ENCODE measurements at regions not wholly inside any gene's neighbourhood (a gene's known extent, or its start where the extent isn't known, plus 50 kb on each side); places are given as distances from the start of the nearest gene placed in this dataset.

DNA sequence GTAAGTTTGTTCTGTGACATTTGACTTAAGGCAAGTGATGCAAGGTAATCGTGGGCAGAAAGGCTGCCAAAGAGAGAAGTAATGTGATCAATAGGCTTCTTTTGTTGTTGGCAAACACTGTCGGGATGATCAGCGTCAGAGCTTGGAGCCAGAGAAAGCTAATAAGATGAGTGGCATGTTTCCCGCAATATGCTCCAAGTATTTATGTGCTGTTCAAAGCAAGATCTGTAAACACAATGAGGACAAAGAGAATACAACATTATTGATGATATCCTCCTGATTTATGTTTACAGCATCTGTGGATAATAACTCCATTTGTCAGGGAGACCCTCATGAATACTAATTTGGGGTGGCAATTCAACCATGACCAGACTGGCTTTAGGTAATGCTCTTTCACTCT is 603.3 kb downstream of the TDRD15 start:
- DNase-seq (ENCODE audit: low spot score) (no peak), ATAC-seq (ENCODE audit: low FRiP score) (no peak)
- TF ChIP-seq, protein P1, sequence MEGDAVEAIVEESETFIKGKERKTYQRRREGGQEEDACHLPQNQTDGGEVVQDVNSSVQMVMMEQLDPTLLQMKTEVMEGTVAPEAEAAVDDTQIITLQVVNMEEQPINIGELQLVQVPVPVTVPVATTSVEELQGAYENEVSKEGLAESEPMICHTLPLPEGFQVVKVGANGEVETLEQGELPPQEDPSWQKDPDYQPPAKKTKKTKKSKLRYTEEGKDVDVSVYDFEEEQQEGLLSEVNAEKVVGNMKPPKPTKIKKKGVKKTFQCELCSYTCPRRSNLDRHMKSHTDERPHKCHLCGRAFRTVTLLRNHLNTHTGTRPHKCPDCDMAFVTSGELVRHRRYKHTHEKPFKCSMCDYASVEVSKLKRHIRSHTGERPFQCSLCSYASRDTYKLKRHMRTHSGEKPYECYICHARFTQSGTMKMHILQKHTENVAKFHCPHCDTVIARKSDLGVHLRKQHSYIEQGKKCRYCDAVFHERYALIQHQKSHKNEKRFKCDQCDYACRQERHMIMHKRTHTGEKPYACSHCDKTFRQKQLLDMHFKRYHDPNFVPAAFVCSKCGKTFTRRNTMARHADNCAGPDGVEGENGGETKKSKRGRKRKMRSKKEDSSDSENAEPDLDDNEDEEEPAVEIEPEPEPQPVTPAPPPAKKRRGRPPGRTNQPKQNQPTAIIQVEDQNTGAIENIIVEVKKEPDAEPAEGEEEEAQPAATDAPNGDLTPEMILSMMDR (IDR thresholded peaks at IDR 0.05) = no peak

- DNase-seq (ENCODE audit: low spot score) (no peak), ATAC-seq (ENCODE audit: low FRiP score) (no peak)
- TF ChIP-seq, protein P1 (IDR thresholded peaks at IDR 0.05) = no peak
Observed at GRCh38 chr2:21728133-21728532, 604.4 kb downstream of the TDRD15 start.

DNA sequence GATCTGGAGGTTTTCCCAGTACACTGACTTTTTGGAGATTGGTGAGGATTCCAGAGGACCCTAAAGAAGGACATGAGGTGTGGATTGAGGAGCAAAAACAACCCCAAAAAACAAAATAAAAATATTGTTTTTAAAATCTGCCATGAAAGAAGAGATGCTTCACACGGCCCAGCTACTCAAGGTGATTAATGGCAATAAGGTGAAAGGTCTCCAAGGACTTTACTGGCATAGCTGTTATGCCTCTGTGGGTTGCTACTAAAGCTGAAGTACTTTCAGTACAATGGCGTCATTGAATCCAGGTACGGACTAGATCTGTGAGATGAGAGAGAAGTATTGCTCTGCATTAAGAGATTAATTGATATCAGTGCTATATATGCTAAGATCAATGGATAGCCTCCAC is 606.4 kb downstream of the TDRD15 start:
- DNase-seq (ENCODE audit: low spot score) (no peak), ATAC-seq (ENCODE audit: low FRiP score) (no peak)
- TF ChIP-seq, protein P1 (IDR thresholded peaks at IDR 0.05) = no peak

- ATAC-seq (ENCODE audit: low FRiP score) = no peak
- DNase-seq (ENCODE audit: low spot score) = no peak
- TF ChIP-seq, protein P1 (IDR thresholded peaks at IDR 0.05) = no peak
Observed at GRCh38 chr2:21740484-21740883, 616.7 kb downstream of the TDRD15 start.

- TF ChIP-seq, protein P1 (IDR thresholded peaks at IDR 0.05) = no peak
- no peak for ATAC-seq (ENCODE audit: low FRiP score)
- no peak for DNase-seq (ENCODE audit: low spot score)
Observed at GRCh38 chr2:21746499-21746898, 622.7 kb downstream of the TDRD15 start.

GRCh38 chr2:21748501-21748900 is 624.7 kb downstream of the TDRD15 start:
- TF ChIP-seq, protein P1 (IDR thresholded peaks at IDR 0.05) = no peak
- ATAC-seq (ENCODE audit: low FRiP score) = no peak
- DNase-seq (ENCODE audit: low spot score) = no peak

GRCh38 chr2:21754164-21754788 is 630.5 kb downstream of the TDRD15 start:
- TF ChIP-seq, protein P1 (IDR thresholded peaks at IDR 0.05) = no peak
- ATAC-seq (ENCODE audit: low FRiP score) (no peak), DNase-seq (ENCODE audit: low spot score) (no peak)

Measured in omental fat pad (tissue), 3 donors.